Right renal cortex interstitium (tissue), 3 donors: ENCODE measurements at regions not wholly inside any gene's neighbourhood (a gene's known extent, or its start where the extent isn't known, plus 50 kb on each side); places are given as distances from the start of the nearest gene placed in this dataset.
A peak's percentile ranks its signal among the peaks of the same experiment; 100 is the strongest.
"Not testable (repeated sequence)": the region's sequence is repeated elsewhere in the genome, so short reads cannot be mapped to it uniquely, and the experiment has no call there.

Experiments
- DNase-seq, 3 donors: peaks; one replicate each; pipeline ENCODE4 v3.0.0-alpha.2; 2013; ENCODE audit warnings: low read depth in 3 of 3, low spot score in 2 of 3

DNA sequence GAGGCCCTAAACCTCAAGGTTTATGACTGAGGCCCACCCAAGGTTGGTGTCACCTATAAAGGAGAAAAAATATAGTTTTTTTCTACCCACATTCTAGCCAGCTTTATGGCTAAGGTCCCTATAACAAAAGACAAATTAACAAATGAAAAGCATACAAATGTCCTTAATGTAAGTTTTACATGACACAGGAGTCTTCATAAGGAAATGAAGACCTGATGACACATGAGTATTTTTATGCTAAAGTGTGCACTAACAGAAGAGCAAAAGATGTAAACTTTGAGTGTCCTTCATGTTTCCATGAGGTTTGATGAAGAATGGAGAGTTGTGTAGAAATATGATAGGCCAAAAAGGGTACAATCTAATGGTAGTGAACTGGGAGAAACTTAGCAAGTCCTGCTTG is 114.7 kb upstream of the INTU start:
- DNase-seq: no peak

DNA sequence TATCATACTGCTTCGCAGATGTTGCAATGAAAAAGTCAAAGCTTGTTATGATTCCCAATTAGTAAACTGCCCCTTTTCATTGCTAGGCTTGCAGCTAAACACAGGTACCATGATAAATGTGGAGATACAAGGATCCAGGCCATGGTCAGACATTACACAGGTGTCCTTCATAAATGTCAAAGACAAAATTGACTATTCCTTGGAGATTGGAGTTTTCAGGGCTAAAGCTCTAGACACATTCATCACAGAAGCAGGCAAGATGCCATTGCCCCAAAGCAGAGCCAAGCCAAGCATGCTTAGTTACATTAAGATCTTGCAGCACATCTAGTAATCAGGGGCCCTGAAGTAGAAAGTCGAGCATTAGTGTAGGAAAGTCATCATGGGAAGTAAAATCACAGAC is 111.3 kb upstream of the INTU start:
- no peak for DNase-seq

DNA sequence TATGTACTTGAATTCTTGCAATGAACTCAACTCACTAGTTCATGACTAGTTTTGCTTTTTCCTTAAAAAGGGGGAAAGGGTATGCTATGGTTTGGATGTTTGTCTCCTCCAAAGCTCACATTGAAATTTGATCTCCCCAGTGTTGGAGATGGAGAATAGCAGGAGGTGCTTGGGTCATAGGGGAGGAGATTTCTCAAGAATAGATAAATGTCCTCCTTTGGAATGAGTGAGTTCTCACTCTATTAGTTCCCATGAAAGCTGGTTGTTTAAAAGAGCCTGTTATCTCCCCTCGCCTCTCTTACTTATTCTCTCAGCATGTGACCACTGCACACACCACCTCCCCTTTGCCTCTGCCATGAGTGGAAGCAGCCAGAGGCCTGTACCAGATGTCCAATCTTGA is 109.4 kb upstream of the INTU start:
- DNase-seq: no peak

DNA sequence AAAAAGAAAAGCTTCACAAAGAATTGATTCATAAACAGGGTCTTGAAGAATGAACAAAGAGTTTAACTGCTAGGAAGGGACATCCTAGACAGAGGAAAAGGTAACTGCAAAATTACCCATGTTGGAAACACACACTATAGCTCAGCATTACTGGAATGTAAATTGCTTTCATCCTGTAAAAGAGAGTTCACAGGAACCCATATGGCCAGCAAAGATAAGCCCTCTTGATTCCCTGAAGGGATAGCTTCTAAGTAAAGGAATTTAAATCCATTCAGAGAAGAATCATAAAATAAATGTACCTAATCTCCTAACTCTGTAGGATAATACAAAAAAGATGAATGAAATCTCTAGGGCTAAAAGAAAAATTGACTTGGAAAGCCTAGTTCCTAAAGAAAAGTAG is 107.1 kb upstream of the INTU start:
- no peak for DNase-seq

DNA sequence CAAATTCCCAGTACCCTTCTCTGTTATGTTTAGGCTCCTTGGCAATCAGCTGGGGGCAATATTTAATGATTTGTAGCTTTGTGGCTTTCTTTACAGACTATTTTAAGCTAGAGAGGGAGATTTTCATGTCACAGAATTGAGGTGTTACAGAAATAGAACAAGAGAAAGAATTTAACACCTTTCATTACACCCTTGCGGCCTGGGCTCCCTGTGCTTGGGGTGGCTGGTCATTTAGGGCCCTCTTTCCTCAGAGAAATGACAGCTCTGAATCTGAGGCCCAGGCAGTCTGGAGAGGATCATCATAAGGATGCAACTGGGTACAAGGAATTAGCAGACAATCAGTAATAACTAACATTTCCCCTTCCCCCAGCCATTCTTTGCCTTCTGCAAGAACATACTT is 104.5 kb upstream of the INTU start:
- DNase-seq: no peak

DNA sequence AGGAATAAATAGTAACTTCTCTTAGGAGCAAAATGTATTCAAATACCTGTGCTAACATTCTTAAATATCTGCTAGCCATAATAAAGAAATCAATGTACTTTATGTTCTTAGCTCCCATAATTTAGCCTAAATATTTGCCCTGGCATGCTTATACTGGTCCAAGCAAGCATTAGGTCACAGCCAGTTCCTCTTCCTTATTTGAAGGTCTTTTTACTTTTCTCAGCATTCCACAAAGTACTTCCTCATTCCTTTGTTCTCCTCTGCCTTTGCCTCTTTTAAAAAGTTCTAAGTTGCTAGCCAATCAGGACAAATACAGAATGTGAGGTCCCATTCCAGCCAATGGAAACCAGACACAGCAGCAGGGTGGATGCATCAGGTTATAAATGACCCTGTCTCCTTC is 102.9 kb upstream of the INTU start:
- not testable (repeated sequence) for DNase-seq

DNA sequence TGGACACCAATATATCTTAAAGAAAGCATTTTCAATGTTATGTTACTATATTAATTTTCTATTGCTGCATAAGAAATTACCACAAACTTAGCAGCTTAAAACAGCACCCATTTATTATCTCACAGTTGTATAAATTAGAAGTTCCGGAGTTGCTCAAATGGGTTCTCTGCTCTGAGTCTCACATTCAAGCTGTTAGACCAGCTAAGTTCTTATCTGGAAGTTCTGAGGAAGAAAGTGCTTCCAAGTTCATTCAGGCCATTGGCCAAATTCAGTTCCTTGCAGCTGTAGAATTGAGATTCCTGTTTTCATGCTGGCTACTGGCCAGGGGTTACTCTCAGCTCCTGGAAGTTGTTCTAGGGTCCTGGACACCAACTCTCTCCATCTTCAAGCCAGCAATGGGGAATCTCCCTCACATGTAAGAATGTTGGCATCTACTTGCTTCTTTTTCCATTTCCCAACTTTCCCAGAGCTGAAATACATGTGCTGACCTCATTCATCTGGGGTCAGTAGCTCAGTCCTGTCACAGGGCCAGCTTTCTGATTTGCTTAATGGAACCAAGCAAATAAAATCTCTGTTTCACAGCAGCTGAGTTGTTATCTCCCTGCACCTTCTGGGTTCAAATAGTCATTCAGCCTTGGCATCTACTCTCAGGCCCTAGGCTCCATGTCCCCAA is 99.6 kb upstream of the INTU start:
- peak; percentile 10 to 31 (median 23) for DNase-seq

DNA sequence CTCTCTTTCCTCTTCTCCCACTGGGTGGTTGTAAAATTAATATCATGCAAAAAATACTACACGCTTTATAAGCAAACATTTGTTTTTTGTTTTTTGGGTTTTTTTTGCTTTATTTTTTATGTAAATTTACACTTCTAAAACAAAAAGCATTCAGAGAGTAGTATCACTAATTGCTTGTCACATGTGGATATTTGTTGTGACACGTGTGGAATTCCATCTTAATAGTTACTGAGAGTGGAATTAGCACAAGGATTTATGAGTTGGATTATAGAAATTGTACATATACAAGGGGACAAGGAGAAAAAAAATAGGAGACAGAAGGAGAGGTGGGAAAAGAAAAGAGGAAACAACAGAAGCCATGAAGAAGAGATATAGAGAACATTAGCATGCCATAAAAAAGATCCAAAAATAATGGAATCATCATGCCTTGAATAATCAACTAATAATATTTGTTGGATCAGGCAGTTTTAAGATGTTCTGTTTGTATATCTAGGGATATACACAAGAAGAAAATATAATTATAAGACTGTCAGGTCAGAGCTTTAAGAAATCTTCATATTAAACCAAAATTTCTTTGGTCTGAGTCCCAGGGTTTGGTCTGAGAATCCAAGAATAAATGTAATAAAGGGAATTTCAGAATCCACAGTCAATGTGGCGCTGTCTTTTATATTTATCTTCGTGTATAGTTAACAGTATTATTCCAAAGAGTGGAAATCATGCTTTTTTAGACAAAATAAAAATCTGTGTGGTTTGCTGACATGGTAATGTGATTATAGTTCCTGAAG is 98.5 kb upstream of the INTU start:
- no peak for DNase-seq

DNA sequence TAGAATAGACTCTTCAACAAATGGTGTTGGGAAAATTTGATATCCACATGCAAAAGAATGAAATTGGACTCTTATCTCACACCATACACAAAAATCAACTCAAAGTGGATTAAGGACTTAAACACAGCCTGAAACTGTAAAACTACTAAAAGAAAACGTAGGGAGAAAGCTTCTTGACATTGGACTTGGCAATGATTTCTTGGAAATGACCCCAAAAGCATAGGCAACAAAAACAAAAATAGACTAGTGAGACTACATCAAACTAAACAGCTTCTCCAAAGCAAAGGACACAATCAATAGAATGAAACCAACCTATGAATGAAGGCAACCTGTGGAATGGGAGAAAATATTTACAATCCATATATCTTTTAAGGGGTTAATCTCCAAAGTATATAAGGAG is 94.7 kb upstream of the INTU start:
- DNase-seq: no peak

DNA sequence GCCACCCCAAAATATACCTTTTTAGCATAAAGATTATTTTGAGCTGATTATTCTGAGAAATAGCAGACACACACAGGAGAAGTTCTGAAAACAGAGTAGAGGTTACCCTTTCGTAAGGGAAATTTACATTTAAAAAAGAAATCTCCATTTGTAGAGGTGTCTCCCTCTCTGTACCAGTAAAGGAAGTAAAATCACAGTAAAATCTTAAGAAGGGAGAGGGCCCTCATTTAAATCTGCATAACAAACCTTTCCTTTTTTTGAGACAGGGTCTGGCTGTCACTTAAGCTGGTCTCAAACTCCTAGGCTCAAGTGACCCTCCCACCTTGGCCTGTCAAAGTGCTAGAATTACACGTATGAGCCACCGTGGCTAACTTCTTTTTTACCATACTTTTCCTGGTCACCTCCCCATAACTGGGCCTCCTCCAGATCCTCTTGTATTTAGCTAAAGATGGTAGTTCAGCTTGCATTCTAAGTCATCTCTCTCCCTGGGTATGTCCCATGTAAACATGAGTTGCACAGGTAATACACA is 92.2 kb upstream of the INTU start:
- DNase-seq: no peak

DNA sequence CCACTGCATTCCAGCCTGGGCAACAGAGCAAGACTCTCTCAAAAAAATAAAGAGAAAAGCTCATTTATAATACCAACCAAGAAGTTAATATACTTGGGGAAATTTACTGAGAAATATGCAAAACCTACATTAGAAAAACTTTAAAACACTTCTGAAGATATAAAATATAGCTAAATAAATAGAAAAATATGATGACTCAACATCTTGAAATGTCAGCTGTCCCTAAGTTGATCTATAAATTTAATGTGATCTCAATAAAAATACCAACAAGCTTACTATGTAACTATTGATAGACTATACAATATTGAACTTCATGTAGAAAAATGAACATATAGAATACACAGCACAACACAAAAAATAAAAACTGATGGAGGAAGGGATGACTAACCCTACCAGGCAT is 87.5 kb upstream of the INTU start:
- no peak for DNase-seq

DNA sequence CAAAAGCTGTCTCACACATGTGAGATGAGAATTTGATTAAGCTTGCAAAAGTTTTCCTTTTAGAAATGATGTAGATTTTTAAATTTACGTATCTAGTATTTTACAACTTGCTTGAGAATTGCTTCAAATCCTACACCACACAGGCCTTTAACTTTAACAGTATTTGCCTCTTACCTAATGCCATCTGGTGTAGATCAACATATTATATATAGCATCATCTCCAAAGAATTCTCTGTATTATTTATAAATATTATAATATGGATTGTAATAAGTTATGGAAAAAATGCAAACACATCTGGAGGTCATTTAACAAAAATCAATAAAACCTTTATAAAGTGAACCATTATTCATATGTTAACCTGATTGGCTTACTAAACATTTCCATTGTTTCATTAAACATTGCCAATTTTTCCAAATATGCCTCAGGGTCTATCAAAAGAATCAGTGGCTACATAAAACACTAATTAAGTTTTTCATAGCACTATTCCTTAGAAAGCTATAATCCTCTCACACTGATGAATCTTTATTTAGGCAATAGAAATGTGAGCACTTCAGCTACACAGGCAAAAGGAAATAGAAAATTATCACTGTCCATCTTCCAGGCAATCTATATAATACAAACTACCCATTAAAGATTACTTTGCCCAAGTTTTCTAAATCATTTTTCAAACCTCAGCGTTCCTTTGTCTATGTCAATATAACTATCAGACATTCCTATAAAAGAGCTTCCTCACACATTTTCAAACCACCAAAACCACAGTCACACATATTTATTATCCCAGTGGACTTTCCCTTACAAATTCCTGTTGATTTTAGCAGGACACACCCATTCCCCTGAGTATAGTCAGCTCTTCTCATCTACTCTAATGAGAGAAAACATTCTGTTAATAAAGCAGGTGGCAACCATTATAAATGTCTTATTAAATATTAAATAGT is 83.5 kb upstream of the INTU start:
- no peak for DNase-seq

DNA sequence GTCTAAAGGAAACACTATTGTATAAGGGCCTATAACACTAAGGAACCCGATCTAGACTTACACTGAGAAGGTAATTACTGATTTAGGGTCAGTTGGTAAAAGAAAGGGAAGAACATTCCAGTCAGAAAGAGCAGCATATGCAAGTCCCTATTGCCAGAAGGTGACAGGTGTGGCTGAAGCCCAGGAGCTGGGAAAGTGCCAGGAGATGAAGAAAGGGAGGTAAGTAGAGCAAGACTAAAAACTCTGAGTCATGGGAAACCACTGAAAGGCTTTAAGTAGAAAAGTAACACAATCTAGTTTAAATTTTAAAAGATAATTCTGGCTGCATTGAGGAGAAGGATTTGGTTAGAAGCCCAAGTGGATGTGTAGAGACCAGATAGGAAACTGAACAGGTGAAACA is 77.7 kb upstream of the INTU start:
- DNase-seq: no peak

DNA sequence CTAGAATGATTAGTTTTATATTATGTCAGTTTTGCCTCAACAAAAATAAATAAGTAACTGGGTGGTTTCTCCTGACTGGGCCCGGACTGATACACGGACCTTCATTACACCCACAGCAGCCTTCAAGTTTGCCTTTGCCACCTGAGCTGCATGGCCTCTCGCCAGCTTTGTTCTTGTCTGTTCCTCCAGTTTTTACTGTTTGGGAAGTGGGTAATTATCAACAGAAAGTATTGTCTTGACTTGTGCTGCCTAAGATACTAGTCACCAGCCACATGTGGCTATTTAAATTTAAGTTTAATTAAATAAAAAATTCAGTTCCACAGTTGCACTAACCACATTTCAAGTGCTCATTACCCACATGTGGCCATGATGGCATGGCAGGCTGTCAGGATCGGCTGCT is 74.7 kb upstream of the INTU start:
- no peak for DNase-seq

DNA sequence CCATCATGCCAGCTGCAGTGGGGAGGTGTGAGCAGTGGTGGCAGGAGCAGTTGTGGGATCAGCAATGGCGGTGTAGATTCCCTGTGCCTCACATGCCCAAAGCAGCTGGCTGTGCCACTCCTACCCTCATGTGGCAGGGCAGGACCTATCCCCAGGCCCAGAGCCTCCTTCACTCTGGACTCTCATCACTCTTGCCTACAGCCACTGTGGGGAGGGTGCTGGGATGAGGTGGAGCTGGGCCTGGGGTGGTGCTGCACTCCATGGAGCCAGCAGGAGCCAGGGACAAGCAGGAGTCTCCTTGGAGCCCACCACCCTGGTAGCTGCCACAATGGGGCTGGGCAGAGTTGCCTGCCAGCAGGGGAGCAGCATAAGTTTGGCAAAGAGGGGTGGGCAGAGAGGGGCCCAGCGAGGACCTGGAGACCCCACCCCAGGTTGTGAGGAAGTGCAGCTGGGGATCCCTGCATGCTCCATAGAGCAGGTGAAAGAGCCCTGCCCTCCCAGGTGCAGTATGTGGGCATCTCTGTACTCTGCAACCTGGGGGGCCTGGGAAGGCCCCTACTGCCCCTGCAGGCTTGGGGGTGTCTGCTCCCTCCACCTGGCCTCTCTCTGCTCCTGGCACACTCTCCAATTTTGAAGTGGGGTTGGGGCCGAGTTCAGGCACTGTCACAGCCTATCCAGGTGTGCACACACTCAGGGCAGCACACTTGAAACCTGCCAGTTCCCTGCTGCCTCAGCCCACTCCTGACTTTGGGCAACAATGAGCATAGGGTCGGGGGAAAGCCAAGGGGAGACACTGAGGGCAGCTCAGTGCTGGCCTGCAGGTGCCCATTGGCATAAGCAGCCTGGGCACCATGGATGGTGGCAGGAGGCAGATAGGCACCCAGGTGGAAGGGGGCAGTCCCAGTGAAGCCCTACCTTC is 74.0 kb upstream of the INTU start:
- no peak for DNase-seq

DNA sequence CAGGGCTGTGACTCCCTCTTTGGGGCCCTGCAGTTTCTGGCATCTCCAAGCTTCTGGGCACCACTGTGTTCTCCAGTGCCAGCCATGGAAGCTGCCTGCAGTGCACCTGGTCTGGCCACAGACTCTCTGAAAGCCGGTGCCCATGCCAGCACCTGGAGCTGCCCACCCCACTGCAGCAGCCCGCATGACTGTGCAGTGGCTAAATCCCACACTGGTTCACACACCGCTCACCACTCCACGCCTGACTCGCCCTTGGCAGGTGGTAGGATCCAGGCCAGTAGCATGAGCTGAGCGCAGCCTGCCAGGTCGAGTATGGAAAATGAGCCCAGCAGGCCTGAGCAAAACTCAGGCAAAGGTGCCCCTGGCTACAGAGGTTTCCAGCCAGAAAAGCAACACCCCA is 72.8 kb upstream of the INTU start:
- no peak for DNase-seq

DNA sequence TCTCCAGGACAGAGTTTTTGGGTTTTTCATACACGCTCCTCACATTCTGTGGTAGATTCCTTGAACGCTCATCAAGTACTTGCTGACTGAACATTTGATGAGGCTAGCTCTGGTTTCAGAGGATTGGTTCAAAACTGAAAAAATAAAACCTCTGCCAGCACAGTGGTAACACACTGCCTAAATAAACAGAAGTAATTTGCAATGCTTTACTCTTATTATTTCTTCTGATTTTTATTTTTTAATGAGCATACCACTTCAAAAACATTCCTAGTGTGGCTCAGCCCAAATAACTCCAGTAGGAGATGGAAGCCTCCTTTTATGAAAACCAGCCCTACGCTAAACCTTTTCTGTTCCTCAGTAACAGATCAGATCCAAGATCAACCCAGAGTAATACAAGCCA is 72.0 kb upstream of the INTU start:
- DNase-seq: no peak

DNA sequence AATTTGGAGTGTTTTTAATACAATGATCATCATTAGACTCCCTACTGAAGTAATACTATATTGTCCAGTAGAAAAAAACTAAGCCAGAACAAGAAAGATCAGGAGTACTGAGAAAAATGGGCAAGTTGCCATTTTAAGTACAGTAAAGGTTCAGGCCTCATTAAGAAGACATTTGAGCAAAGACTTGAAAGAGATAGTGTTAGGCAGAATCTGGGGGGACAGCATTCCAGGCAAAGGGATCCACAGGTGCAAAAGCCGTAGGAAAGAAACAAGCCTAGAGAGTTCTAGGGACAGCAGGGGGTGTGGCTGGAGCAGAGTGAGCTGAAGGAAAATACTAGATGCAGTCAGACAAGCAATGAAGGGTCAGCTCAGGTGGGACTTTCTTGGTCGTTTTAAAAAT is 58.1 kb upstream of the INTU start:
- no peak for DNase-seq

DNA sequence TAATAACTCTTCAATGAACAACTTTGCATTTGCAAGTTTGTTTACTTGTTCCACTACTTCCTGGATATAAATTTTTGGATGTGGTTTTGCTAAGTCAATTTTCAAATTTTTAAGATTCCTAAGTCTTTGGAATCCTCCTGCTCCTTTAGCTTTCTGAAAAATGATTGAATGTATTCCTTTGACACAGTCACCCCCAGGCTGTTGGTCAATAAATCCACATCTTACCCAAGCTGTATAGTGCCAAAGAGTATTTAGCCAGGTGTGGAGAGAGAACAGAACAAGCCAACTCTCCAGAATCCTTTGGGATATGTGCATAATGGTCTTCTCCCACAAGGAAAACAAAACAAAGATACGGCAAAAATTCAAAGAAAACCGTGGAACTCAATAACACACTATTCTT is 56.9 kb upstream of the INTU start:
- DNase-seq: no peak

DNA sequence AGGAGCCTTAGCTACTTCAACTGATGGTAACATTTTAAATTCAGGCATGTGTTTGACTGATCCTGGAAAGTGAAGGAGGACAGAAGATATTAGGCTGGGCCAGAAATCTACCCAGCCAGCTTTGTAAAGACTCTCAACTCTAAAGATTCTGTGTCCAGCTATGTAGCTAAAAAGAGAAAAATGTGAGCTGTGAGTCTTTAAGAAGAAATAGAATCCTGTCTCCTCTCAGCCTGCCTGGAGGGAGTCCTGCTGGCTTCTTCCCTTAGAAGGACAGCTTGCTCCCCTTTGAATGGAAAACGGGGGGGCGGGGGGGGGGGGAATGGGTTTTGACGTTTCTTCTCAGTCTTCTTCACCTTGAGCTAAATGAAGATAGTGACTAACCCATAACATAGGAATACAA is 54.3 kb upstream of the INTU start:
- no peak for DNase-seq
